Activated naive CD8-positive, alpha-beta T cell treated with anti-CD3 and anti-CD28 coated beads for 36 hours (primary cell): ENCODE measurements at regions not wholly inside any gene's neighbourhood (a gene's known extent, or its start where the extent isn't known, plus 50 kb on each side); places are given as distances from the start of the nearest gene placed in this dataset.

Experiments
- DNase-seq: peaks from one replicate; pipeline ENCODE4 v3.0.0; 2021
- H3K27ac Mint-ChIP-seq: one replicate; pipeline ENCODE4 v1.8.0; 2022; ENCODE audit warnings: mild to moderate bottlenecking, moderate library complexity, mixed read lengths
- H3K27me3 Mint-ChIP-seq: one replicate; pipeline ENCODE4 v1.8.0; 2022; ENCODE audit warnings: mild to moderate bottlenecking, mixed read lengths
- H3K36me3 Mint-ChIP-seq: one replicate; pipeline ENCODE4 v1.8.0; 2021; ENCODE audit warnings: mild to moderate bottlenecking, mixed read lengths
- H3K4me1 Mint-ChIP-seq: one replicate; pipeline ENCODE4 v1.8.0; 2021; ENCODE audit warnings: mixed read lengths
- H3K4me3 Mint-ChIP-seq: one replicate; pipeline ENCODE4 v1.8.0; 2022; ENCODE audit warnings: mild to moderate bottlenecking, moderate library complexity, mixed read lengths
- H3K9me3 Mint-ChIP-seq: one replicate; pipeline ENCODE4 v1.8.0; 2022; ENCODE audit warnings: mixed read lengths

GRCh38 chr4:54558889-54559677 is 98.7 kb upstream of the KIT start:
- Mint-ChIP-seq H3K9me3 (no peaks in the 10 kb centered on the region), H3K27me3 (peaks cover 6% of the 10 kb centered on the region), H3K4me1 (no peaks in the 10 kb centered on the region), H3K36me3 (no peaks in the 10 kb centered on the region), H3K27ac (no peak overlapping the region), H3K4me3 (no peak overlapping the region)
- DNase-seq = no peak

- Mint-ChIP-seq H3K27ac (no peak overlapping the region), H3K9me3 (no peaks in the 10 kb centered on the region), H3K4me1 (no peaks in the 10 kb centered on the region), H3K36me3 (no peaks in the 10 kb centered on the region), H3K4me3 (no peak overlapping the region), H3K27me3 (peaks cover 6% of the 10 kb centered on the region)
- DNase-seq = no peak
Observed at GRCh38 chr4:54560513-54560912, 97.2 kb upstream of the KIT start.

GRCh38 chr4:54561940-54562339 is 95.8 kb upstream of the KIT start:
- Mint-ChIP-seq H3K4me1 (peaks cover 4% of the 10 kb centered on the region), H3K36me3 (no peaks in the 10 kb centered on the region), H3K27me3 (peaks cover 6% of the 10 kb centered on the region), H3K9me3 (no peaks in the 10 kb centered on the region), H3K27ac (no peak overlapping the region), H3K4me3 (no peak overlapping the region)
- no peak for DNase-seq

- peaks cover 5% of the 10 kb centered on the region for H3K4me1 Mint-ChIP-seq
- no peak for DNase-seq
- no peak overlapping the region for H3K27ac Mint-ChIP-seq
- no peaks in the 10 kb centered on the region for H3K9me3 Mint-ChIP-seq
- no peaks in the 10 kb centered on the region for H3K27me3 Mint-ChIP-seq
- H3K4me3 Mint-ChIP-seq = no peak overlapping the region
- H3K36me3 Mint-ChIP-seq = no peaks in the 10 kb centered on the region
Observed at GRCh38 chr4:54566608-54567007, 91.1 kb upstream of the KIT start.

- Mint-ChIP-seq H3K27me3 (no peaks in the 10 kb centered on the region), H3K9me3 (no peaks in the 10 kb centered on the region)
Observed at GRCh38 chr4:54567327-54567726, 90.4 kb upstream of the KIT start.

GRCh38 chr4:54568184-54568583 is 89.6 kb upstream of the KIT start:
- Mint-ChIP-seq H3K36me3 (no peaks in the 10 kb centered on the region), H3K27me3 (no peaks in the 10 kb centered on the region)
- DNase-seq = no peak

More at GRCh38 chr4:54567327-54567726, 90.4 kb upstream of the KIT start:
- no peak for DNase-seq
- H3K4me3 Mint-ChIP-seq = no peak overlapping the region
- H3K27ac Mint-ChIP-seq = no peak overlapping the region
- peaks cover 5% of the 10 kb centered on the region for H3K4me1 Mint-ChIP-seq
- H3K36me3 Mint-ChIP-seq = no peaks in the 10 kb centered on the region

GRCh38 chr4:54570822-54571221 is 86.9 kb upstream of the KIT start:
- Mint-ChIP-seq H3K36me3 (no peaks in the 10 kb centered on the region), H3K27ac (no peak overlapping the region), H3K4me1 (peaks cover 5% of the 10 kb centered on the region), H3K4me3 (no peak overlapping the region), H3K9me3 (peaks cover 2% of the 10 kb centered on the region), H3K27me3 (no peaks in the 10 kb centered on the region)
- no peak for DNase-seq

More at GRCh38 chr4:54568184-54568583, 89.6 kb upstream of the KIT start:
- Mint-ChIP-seq H3K9me3 (no peaks in the 10 kb centered on the region), H3K27ac (no peak overlapping the region), H3K4me3 (no peak overlapping the region), H3K4me1 (peaks cover 5% of the 10 kb centered on the region)

- Mint-ChIP-seq H3K4me1 (peaks cover 5% of the 10 kb centered on the region), H3K27ac (no peak overlapping the region), H3K36me3 (no peaks in the 10 kb centered on the region), H3K9me3 (peaks cover 2% of the 10 kb centered on the region), H3K27me3 (no peaks in the 10 kb centered on the region), H3K4me3 (no peak overlapping the region)
- no peak for DNase-seq
Observed at GRCh38 chr4:54571293-54572151, 86.2 kb upstream of the KIT start.

- Mint-ChIP-seq H3K27ac (no peak overlapping the region), H3K4me3 (no peak overlapping the region), H3K4me1 (no peaks in the 10 kb centered on the region), H3K36me3 (no peaks in the 10 kb centered on the region), H3K9me3 (peaks cover 2% of the 10 kb centered on the region), H3K27me3 (no peaks in the 10 kb centered on the region)
- DNase-seq = no peak
Observed at GRCh38 chr4:54572152-54572542, 85.6 kb upstream of the KIT start.

- Mint-ChIP-seq H3K4me1 (no peaks in the 10 kb centered on the region), H3K27me3 (no peaks in the 10 kb centered on the region), H3K4me3 (no peak overlapping the region), H3K9me3 (peaks cover 2% of the 10 kb centered on the region), H3K36me3 (no peaks in the 10 kb centered on the region), H3K27ac (no peak overlapping the region)
- no peak for DNase-seq
Observed at GRCh38 chr4:54574500-54574899, 83.3 kb upstream of the KIT start.

- no peaks in the 10 kb centered on the region for H3K36me3 Mint-ChIP-seq
- H3K4me3 Mint-ChIP-seq = no peak overlapping the region
- H3K27ac Mint-ChIP-seq = no peak overlapping the region
- H3K4me1 Mint-ChIP-seq = no peaks in the 10 kb centered on the region
- H3K9me3 Mint-ChIP-seq = peaks cover 2% of the 10 kb centered on the region
- H3K27me3 Mint-ChIP-seq = no peaks in the 10 kb centered on the region
- no peak for DNase-seq
Observed at GRCh38 chr4:54575919-54576318, 81.8 kb upstream of the KIT start.

GRCh38 chr4:54581807-54582206 is 76.0 kb upstream of the KIT start:
- H3K36me3 Mint-ChIP-seq = no peaks in the 10 kb centered on the region
- no peak for DNase-seq
- no peaks in the 10 kb centered on the region for H3K9me3 Mint-ChIP-seq
- H3K4me1 Mint-ChIP-seq = no peaks in the 10 kb centered on the region
- no peak overlapping the region for H3K27ac Mint-ChIP-seq
- H3K27me3 Mint-ChIP-seq = peaks cover 10% of the 10 kb centered on the region
- H3K4me3 Mint-ChIP-seq = no peak overlapping the region

GRCh38 chr4:54585321-54586000 is 72.3 kb upstream of the KIT start:
- no peak for DNase-seq
- Mint-ChIP-seq H3K9me3 (no peaks in the 10 kb centered on the region), H3K4me1 (no peaks in the 10 kb centered on the region), H3K4me3 (no peak overlapping the region), H3K36me3 (no peaks in the 10 kb centered on the region), H3K27ac (no peak overlapping the region), H3K27me3 (peaks cover 10% of the 10 kb centered on the region)

GRCh38 chr4:54586320-54586955 is 71.3 kb upstream of the KIT start:
- Mint-ChIP-seq H3K27me3 (peaks cover 10% of the 10 kb centered on the region), H3K9me3 (no peaks in the 10 kb centered on the region), H3K4me3 (no peak overlapping the region), H3K27ac (no peak overlapping the region), H3K4me1 (no peaks in the 10 kb centered on the region), H3K36me3 (no peaks in the 10 kb centered on the region)
- no peak for DNase-seq
